HG03025 (cell line): ENCODE measurements at regions not wholly inside any gene's neighbourhood (a gene's known extent, or its start where the extent isn't known, plus 50 kb on each side); places are given as distances from the start of the nearest gene placed in this dataset.
"Not testable (repeated sequence)": the region's sequence is repeated elsewhere in the genome, so short reads cannot be mapped to it uniquely, and the experiment has no call there.

Experiments
- ATAC-seq: cut with Tn5 transposase; IDR thresholded peaks from one replicate; pipeline ENCODE4 v1.9.1; 2021; ENCODE audit warnings: mild to moderate bottlenecking, moderate library complexity; ENCODE audit not compliant: unreplicated experiment, low FRiP score

DNA sequence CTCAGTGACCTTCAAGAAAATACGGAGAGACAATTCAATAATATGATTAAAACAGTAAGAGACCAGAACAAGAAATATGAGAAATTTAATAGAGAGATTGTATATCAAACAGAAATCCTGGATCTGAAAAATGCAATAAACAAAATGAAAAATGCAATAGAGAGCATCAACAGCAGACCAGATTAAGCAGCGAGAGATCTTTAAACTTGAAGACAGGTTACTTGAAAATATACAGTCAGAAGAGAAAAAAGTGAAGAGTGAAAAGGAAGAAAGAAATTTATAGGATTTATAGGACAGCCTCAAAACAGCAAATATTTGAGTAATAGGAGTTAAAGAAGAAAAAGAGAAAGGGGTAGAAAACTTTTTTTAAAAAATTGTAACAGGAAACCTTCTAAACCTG lies 813.9 kb upstream of the GRM7 start:
- no peak for ATAC-seq

DNA sequence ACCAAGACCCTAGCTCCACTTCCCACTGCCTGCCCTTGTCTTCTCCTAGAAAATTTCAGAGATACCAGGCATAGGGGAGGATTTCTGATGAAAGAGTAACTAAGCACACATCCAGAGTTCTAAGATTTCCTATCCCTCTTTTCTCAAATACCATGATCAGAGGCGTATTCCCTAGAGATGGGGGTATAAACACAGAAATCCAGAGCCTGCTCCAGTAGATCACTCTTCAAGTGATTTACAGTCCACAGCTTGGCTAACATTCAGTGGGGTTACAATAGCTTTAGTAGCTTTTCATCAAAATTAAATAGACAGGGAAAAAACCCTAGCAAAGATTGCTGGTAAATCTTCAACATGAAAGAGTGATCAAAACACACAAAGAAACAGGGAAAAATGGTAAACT lies 800.7 kb upstream of the GRM7 start:
- ATAC-seq: no peak

DNA sequence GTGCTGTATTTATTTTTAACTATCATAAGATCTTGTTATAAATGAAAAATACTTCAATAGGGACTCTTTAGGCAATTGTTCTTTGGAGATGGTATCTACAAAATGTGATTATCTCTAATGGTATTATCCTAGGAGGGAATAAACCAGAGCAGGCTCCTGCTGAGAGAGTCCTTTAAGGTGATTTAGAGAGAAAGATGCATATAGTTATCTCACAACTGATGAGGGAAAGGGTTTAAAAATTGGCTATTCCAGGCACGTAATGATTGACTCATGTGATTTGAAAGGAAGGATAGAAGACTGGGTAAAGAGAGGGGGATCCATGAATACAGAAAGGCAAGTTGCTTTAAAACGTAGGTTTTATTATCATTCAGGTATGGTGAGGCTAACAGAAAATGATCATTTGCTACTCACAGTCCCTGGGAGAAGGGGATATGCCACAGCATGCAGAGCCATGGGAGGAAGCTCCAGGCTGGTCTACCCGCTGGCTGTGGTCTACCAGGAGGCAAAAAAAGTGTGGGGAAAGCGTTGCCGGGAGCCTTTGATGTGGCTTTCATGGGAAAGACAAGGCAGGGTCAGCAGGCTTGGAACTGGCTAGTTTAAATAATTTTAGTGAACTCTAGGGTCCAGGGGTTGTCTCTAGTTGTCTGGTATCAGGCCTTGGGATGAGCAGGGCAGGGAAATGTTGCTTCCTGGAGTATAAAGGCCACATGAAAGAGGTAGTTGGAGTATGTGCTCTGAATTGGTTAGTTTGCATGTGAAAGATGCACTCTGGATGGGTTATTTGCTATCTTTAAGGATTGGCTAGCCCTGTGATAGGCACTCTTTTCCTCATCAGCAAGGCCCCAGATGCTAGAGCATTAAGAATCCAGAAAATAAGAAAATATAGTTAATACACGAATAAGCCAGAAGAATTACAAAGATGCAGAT lies 798.4 kb upstream of the GRM7 start:
- no peak for ATAC-seq

DNA sequence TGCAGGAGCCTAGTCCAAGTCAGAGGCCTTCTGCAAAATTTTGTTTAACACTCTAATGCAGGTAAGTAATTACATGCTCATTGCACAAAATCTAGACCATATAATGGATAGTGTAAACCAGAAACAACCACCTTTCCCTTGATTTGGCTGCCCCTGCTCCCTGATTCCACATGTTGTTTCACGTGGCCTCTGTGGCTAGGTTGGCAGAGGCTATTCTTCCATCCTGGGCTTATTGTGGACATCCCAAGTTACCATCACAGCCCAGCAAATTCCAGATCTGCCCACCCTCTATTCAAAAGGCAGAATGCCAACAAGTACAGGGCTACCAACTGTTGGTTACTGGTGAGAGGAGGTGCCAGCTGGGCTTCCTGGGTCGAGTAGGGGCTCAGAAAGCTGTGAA lies 794.5 kb upstream of the GRM7 start:
- no peak for ATAC-seq

DNA sequence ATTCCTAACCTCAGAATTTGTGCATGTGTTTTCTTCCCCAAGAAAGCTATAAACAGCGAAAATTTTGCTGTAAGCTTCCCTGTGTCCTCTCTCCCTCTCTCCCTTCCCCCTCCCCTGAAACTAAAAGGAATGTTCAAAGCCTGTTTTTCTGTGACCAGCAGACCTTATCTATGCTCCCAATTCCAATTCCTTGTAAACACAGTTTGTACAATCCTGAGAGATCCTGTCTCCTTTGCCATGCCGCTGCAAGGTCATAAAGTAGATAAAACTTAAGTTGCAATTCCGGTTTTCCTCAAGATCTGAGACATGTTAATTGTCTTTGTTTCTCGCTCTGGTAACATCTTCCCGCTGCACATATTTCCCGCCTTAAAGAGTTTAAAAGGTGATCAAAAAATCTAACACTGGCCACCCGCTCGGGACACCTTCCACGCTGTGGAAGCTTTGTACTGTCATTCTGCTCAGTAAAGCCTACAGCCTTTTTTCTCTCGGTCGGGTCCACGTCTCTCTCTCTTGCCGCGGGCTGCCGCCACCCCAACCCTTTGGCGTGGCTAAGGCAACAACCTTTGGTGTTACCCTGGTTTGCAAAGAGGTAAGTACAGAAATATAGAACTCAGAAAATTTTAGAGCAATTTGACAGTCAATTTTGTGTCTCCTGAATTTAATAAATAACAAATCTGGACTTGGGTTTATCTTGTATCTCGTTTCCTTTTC lies 793.9 kb upstream of the GRM7 start:
- not testable (repeated sequence) for ATAC-seq

DNA sequence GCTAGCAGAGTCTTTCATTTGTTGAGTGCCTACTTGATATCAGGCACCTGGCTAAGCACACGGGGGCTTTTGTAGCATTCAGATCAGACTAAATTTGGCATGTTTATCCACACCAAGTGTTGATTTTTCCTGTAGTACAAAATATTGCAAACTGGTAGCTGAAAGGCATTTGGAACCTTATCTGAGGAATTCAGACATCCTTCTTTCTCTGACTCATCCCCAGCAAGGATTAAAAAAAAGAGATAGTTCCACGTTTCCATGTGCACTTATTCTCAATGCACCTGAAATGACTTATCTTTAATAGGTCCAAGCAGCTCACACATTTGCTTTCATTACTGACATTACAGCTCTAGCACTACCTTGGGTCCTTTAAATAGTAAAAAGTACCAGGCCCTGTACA lies 786.0 kb upstream of the GRM7 start:
- no peak for ATAC-seq

DNA sequence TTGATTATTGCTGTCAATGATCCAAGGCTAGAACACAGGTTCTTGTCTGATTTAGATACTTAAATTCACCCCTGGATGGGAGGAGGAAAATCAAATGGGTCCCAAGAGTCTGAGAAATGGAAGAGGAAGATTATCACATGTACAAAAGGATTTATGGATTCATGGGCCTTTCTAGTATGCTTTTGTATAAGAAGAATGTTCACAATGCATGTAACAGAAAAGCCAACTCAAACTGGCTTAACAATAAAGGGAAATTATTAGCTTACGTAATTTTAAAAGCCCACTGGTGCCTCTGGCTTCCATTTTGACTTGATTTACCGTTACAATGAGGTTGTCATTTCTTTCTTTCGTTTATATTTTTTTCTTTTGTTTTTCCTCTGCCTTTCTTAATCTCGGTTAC lies 782.5 kb upstream of the GRM7 start:
- ATAC-seq: no peak

DNA sequence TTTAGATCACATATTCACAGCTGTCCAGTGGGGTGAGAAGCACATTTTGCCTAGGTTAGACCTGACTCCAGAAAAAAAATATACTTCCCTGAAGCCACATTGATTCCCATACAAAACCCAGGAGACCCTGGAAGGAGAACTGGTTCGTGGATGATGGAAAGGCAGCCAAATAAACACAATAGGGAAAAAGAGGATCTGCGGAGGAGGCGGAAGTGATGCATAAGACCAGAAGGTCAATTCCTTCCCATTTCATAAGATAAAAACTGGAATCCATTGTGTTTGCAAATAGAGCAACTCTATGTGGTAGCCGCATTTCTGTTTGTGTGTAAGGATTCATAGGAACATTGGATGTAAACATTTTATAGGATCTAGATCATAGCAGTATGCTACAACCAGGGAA lies 781.9 kb upstream of the GRM7 start:
- ATAC-seq: no peak

DNA sequence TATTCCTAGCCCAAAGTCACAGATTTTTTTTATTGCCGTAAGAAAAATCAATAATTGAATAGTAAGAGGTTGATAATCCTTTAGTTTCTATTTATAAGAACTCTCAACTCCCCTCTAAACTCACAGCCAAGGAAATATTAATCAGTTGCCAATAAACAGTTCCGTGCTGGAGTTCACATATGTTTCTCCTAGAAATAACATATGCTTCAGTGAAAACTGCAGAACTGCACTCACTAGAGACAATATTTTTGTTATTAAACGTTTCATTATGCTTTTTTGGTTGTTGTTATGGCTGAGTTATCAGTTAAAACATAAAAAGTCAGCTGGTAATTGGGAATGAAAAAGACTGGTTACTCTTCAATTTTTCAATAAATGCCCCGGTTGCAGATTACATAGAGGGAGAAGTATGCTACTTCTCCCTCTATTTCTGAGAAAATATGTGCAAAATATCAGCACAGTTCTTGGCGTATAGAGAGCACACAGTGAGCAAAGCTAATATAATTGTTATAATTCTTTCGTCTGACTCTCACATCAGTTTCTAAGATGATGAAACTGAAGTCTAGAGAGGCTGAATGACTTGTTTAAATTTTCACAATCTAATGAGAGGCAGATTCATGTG lies 781.2 kb upstream of the GRM7 start:
- ATAC-seq: no peak

DNA sequence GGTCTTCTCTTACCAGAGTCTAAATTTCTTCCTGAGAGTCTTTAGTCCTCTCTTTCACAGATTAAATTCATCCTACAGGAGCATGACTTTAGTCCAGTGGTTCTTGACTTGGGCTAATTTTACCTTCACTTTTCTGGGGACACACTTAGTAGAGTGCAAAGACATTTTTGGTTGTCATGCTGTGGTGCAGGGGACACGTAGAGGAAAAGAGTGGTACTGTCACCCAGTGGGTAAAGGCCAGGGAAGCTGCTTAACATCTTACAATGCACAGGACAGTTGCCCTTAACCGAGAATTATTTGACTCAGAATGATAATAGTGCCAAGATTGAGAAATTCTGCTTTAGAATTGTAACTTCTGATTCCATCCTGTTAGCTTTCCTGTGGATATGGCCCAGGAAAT lies 772.5 kb upstream of the GRM7 start:
- no peak for ATAC-seq

DNA sequence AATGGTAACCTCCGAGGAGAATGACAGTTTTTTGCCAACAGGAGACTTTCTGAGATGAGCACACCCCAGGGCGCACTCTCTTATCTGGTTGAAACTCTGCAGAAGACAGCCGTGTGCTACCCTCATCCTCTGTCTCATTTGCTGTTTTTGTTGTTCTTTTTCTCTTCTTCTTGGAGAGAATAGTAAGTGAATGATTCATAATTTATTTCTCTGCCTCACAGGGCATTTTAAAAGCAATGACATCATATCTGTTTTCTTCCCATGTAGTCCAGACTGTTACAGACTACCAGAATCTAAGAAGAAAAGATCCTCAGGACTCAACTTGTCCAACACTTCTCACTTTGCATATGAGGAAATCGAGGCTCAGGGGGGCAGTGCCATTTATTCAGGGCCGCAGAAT lies 771.1 kb upstream of the GRM7 start:
- ATAC-seq: no peak

DNA sequence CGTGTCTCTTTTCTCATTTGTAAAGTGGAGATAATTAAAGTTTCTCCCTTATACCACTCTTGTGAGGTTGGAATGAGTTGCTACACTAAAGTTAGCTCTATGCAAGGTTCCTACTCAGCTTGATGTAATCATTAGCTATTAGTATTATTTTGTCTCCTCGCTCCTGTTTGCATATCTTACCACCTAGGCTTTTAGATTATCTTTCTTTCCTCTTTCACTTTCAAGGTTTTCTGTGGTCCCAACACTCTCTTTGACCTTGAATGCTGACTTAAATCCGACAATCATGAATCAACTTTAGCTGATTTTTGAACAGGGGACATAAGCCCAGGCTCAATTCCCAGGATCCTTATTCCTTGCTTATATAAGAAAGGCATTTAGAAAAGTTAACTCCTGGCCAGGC lies 769.7 kb upstream of the GRM7 start:
- ATAC-seq: no peak

DNA sequence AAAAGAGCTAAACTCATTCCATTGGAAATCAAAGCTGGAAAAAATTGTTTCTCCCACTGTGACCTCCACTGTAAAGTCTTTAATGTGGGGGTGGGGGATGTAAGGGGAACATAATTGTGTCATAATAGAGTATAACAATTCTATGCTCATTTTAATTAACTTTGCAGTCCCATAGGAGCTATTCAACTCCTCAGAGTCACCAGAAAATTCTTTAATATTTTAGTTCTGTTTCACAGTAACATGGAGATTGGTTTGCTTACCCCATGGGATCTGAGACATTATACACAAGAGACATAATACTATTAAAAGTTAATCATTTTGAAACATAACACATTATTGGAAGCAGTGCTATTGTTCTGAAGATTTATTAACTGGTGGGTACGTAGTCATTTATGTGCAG lies 765.9 kb upstream of the GRM7 start:
- no peak for ATAC-seq

DNA sequence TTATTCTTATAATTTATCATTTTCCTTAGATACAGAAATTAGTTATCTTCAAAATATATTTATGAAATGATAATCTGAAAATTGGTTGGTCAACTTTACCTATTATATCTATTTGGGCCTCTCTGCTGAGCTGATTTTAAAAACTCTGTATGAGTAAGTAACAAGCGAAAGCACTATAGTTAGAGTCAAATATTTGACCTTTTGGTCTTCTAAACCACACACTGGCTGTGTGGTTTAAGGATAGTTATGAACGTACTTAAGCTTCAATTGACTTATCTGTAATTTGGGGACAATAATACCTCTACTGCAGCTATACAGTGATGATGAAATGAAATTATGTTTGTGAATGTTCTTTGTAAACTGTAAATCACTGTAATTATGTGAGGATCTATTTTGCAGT lies 763.9 kb upstream of the GRM7 start:
- no peak for ATAC-seq

DNA sequence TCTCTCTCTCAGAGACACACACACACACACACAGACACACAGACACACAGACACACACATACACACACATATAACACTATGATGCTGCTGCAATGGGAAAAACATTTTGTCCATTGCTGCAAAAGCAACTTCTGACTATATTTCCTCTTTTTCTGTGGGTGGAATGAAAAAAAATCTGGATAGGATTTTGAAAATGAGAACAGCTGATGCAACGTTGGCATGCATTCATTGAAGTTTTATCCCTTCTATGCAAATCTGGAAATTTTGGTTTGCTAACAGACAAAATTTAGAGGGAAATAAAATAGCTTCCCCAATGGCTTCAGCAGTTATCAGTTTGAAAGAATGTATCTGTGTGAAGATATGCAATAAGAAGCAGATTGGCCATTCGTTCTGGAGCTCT lies 763.4 kb upstream of the GRM7 start:
- ATAC-seq: no peak

DNA sequence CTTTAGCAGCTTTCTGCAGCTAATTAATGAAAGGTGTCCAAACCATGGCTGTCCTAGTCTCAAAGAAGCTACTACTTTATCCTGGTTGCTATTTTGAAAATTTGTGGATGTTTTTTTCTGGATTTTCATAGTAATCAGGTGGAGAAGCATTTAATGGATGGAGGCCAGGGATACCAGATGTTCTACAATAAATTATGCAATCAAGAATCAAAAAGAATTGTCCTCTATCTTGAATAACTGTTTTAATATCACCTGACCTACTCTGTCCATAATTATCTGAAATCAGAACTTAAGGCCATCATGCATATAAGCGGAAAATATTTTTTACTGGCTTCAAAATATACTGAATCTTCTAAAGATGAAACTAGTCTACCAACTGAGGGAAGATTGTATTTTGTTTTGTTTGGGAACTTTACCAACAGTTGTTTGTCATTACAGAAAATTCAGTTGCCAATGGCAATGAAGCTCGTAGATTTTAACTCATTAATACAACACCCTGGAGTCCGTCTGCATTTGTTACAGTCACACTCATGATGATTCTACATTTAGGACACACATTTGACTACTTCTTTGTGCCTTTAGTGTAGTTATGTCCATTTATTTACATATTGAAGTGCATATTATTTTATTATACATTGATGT lies 762.3 kb upstream of the GRM7 start:
- ATAC-seq: no peak

DNA sequence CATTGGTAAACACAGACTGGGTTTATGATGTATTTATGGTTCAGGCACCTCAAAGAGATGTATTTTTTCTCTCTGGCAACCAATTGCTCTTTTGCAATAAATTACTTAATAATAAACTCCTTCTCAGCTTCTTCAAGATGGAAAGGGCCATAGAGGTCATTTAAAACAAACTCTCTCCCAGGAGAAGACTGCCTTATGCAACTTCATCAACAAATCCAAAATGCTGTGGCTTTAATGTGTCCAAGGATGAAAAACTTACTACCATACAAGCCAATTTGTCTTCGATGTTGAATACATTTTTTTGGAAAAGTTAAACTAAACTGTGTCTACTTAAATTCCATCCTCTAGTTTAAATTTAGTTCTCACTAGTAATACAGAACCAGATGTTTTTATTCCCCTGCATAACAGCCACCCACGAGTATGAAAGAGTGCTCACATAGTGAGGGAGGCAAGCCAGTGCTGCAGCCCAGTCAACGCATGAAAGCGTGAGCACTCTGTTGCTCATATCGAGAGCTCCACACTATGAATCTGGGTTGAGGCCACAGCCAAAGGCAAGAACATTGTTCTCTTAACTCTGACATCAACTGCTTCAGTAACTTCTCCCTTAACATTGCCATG lies 761.3 kb upstream of the GRM7 start:
- no peak for ATAC-seq

DNA sequence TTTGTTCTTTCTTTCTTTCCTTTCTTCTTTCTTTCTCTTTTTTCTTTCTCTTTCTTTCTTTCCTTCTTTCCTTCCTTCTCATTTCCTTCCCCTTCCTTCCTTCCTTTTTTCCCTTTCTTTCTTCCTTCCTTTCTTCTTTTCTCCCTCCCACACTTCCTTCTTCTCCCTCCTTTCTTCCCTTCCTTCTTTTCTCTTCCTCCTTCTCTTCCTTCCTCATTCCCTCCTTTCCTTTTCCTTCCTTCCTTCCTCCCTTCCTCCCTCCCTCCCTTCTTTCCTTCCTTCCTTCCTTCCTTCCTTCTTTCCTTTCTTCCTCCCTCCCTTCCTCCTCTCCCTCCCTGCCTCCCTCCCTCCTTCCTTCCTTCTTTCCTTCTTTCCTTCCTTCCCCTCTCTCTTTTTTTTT lies 755.7 kb upstream of the GRM7 start:
- no peak for ATAC-seq

DNA sequence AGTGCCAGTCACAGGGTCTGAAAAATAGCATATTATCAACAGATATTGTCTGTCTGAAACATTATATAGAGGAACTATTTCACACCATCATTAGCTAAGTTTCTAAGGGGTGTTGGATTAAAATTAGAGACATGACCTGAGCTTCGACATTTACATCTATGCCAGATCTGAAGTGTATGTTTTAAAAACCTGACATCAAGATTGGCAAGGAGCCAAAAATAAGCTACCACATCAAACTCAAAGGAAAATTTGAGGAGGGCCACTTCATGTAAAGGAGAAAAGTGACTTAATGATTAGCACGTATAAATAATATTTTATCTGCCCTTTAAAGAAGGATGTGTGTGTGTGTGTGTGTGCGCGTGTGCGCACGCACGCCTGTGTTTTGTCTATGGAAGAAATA lies 752.0 kb upstream of the GRM7 start:
- ATAC-seq: no peak

DNA sequence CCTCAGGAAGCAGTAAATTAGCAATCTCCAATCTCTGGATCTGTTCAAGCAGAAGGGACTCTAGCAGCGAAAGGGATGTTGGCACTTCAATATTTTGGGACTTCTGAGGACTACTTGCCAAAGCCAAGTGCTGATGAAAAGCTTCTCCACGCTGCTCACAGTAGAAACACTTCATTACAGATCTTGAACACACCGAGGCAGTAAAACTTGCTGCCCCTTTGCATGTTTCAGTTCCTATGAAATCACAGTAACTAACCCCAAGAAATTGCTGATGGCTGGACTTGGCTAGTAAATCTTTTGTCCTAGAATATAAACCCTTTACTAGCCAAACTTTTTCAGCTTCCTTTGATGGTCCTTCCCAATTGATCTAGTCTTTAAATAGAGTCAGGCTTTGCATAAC lies 750.5 kb upstream of the GRM7 start:
- no peak for ATAC-seq

DNA sequence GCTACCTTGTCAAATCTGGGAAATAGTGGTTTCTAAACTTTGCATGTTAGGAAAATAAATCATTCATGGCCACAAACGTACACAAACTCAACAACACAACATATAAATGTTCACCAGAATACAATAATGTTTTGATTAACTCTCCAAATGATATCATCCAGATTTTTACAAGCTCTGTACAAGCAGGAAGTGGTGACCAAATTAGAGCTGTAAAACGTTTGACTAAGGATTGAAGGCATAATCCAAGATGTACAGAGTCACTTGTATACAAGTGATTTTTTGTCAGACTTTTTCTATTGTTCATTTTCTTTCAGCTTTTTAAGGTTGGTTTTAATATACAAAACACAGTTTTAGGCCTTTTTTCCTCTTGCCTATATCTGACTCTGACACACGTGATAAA lies 748.4 kb upstream of the GRM7 start:
- no peak for ATAC-seq
